Glutamatergic neuron (in vitro differentiated cells): ENCODE measurements at regions not wholly inside any gene's neighbourhood (a gene's known extent, or its start where the extent isn't known, plus 50 kb on each side); places are given as distances from the start of the nearest gene placed in this dataset.

Source experiments
- DNase-seq: peaks from one replicate; pipeline ENCODE4 v3.0.0; 2022
- H3K27ac Mint-ChIP-seq: one replicate; pipeline ENCODE4 v1.8.0; 2020; ENCODE audit warnings: mild to moderate bottlenecking, mixed read lengths, inconsistent platforms; ENCODE audit not compliant: unreplicated experiment
- H3K27me3 Mint-ChIP-seq: one replicate; pipeline ENCODE4 v1.8.0; 2020; ENCODE audit warnings: mild to moderate bottlenecking, moderate library complexity, mixed read lengths, inconsistent platforms; ENCODE audit not compliant: unreplicated experiment
- H3K36me3 Mint-ChIP-seq: one replicate; pipeline ENCODE4 v1.8.0; 2020; ENCODE audit warnings: mild to moderate bottlenecking, mixed read lengths, inconsistent platforms; ENCODE audit not compliant: unreplicated experiment
- H3K4me1 Mint-ChIP-seq: one replicate; pipeline ENCODE4 v1.8.0; 2020; ENCODE audit warnings: mild to moderate bottlenecking, low read depth, mixed read lengths, inconsistent platforms; ENCODE audit not compliant: unreplicated experiment
- H3K4me3 Mint-ChIP-seq: one replicate; pipeline ENCODE4 v1.8.0; 2020; ENCODE audit warnings: mild to moderate bottlenecking, mixed read lengths, inconsistent platforms; ENCODE audit not compliant: unreplicated experiment
- H3K9me3 Mint-ChIP-seq: one replicate; pipeline ENCODE4 v1.8.0; 2020; ENCODE audit warnings: mild to moderate bottlenecking, moderate library complexity, mixed read lengths, inconsistent platforms; ENCODE audit not compliant: unreplicated experiment
- TF ChIP-seq, protein P1 (sequence below): fragments of 200-600 bp; sonication (generic); IDR thresholded peaks from one replicate; pipeline ENCODE4 v1.5.0; 2021; ENCODE audit not compliant: partially characterized antibody, unreplicated experiment

- Mint-ChIP-seq H3K27me3 (peaks cover 3% of the 10 kb centered on the region), H3K4me3 (no peak overlapping the region), H3K9me3 (no peaks in the 10 kb centered on the region), H3K4me1 (no peaks in the 10 kb centered on the region), H3K36me3 (peaks cover 5% of the 10 kb centered on the region), H3K27ac (no peak overlapping the region)
- TF ChIP-seq, protein P1, sequence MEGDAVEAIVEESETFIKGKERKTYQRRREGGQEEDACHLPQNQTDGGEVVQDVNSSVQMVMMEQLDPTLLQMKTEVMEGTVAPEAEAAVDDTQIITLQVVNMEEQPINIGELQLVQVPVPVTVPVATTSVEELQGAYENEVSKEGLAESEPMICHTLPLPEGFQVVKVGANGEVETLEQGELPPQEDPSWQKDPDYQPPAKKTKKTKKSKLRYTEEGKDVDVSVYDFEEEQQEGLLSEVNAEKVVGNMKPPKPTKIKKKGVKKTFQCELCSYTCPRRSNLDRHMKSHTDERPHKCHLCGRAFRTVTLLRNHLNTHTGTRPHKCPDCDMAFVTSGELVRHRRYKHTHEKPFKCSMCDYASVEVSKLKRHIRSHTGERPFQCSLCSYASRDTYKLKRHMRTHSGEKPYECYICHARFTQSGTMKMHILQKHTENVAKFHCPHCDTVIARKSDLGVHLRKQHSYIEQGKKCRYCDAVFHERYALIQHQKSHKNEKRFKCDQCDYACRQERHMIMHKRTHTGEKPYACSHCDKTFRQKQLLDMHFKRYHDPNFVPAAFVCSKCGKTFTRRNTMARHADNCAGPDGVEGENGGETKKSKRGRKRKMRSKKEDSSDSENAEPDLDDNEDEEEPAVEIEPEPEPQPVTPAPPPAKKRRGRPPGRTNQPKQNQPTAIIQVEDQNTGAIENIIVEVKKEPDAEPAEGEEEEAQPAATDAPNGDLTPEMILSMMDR: no peak
- DNase-seq: no peak
These were observed 207.9 kb upstream of the SLC38A2 start for GRCh38 chr12:46580445-46580844.

- TF ChIP-seq, protein P1: no peak
- H3K9me3 Mint-ChIP-seq: no peaks in the 10 kb centered on the region
- no peak overlapping the region for H3K27ac Mint-ChIP-seq
- H3K4me1 Mint-ChIP-seq: no peaks in the 10 kb centered on the region
- no peak for DNase-seq
- H3K4me3 Mint-ChIP-seq: no peak overlapping the region
- peaks cover 5% of the 10 kb centered on the region for H3K36me3 Mint-ChIP-seq
- peaks cover 3% of the 10 kb centered on the region for H3K27me3 Mint-ChIP-seq
These were observed 206.9 kb upstream of the SLC38A2 start for GRCh38 chr12:46579474-46579873.

DNA sequence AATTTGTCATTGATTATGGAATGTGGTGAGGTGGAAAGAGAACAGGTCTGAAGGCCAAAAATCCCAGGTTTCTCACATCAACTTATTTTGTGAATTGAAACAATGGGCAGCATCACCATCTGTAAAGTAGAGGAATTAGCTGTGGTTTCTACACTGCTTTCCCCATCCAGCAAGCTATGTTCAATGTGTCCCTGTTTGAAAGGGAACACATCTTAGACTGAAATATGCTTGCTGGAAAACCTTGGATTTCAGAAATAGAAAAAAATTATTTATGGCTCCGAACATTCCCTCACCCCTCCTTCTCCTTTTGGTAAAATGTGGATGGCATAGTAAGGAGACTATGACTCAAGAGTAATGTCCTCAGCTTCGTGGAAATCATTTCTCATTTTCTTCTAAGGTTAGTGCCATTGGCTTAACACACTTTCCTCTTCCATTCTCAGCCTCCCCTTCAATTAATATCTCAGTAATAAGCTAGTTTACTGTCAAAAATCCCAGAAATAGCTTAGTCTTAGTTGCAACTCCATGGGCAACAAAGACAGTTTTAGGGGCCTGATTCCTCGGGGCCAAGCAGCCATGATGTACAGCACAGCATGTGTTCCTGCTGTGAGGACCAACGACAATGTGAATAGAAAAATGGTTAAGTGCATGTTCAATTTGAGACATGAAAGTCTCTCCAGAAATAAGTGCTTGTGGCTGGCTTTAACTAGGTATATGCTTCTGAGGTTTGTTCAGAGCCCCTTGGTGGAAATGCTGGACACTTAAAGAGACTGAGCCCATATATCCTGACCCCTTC is 205.8 kb upstream of the SLC38A2 start:
- Mint-ChIP-seq H3K27me3 (no peaks in the 10 kb centered on the region), H3K4me3 (no peak overlapping the region), H3K27ac (no peak overlapping the region), H3K9me3 (no peaks in the 10 kb centered on the region), H3K4me1 (no peaks in the 10 kb centered on the region), H3K36me3 (no peaks in the 10 kb centered on the region)
- TF ChIP-seq, protein P1: no peak
- DNase-seq: no peak

DNA sequence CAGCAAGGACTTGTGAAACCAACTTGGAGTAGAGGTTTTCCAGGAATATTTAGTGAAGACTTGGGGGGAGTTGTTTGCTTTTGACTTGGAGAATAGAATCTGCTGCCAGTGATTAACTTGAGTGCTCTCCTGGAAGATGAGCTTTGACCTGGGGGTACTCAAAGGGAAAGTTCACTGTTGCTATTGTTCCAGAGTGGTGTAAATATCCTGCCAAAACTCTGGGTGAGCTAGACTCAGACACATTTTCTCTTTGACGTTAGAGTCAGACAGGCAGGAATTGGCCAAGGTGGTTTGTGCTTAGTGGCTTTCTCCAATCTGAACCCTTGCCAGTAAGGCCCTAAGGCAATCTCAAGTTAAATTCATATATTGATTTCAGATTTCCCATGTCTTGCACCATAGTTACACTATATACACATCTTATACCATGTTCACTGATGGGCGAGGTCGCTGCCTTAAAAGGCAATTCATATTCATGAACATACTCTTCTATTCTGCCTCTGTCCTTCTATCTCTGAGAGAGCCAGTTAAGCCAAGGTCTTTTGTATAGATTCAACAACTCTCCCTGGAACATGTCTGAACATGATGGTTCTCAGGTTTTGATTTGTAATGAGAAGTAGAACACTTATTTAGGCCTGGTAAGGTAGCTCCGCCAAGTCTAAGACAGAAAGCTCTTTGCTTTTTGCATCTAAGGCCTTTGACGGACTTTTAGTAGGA is 204.6 kb upstream of the SLC38A2 start:
- Mint-ChIP-seq H3K27me3 (no peaks in the 10 kb centered on the region), H3K36me3 (no peaks in the 10 kb centered on the region), H3K4me1 (no peaks in the 10 kb centered on the region), H3K27ac (no peak overlapping the region), H3K4me3 (no peak overlapping the region), H3K9me3 (no peaks in the 10 kb centered on the region)
- TF ChIP-seq, protein P1: no peak
- no peak for DNase-seq

- TF ChIP-seq, protein P1: no peak
- Mint-ChIP-seq H3K4me1 (no peaks in the 10 kb centered on the region), H3K27ac (no peak overlapping the region), H3K27me3 (no peaks in the 10 kb centered on the region), H3K4me3 (no peak overlapping the region), H3K9me3 (peaks cover 1% of the 10 kb centered on the region), H3K36me3 (no peaks in the 10 kb centered on the region)
- DNase-seq: no peak
These were observed 202.3 kb upstream of the SLC38A2 start for GRCh38 chr12:46574847-46575246.
